ENCODE measurements at regions not wholly inside any gene's neighbourhood (a gene's known extent, or its start where the extent isn't known, plus 50 kb on each side); places are given as distances from the start of the nearest gene placed in this dataset.

- H3K4me3 ChIP-seq (replicated peaks; ENCODE audit: insufficient read depth, low read length) = no peak overlapping the region
- no peak overlapping the region for H3K27ac ChIP-seq (replicated peaks)
- DNase-seq (ENCODE audit: low read depth in 1 of 2, low spot score in 1 of 2) = no peak
- peaks cover 7% of the 10 kb centered on the region for H3K27me3 ChIP-seq (ENCODE audit: insufficient read depth, poor library complexity, severe bottlenecking)
- TF ChIP-seq REST (IDR thresholded peaks at IDR 0.05; ENCODE audit: insufficient replicate concordance, low read depth) (no peak), CTCF (IDR thresholded peaks at IDR 0.05; ENCODE audit: insufficient read depth, low read length) (no peak), POLR2AphosphoS5 (IDR thresholded peaks at IDR 0.05; ENCODE audit: low read depth) (no peak), SPI1 (IDR thresholded peaks at IDR 0.05; ENCODE audit: borderline replicate concordance, low read depth) (no peak), GABPA (IDR thresholded peaks at IDR 0.05; ENCODE audit: low read depth) (no peak)
Observed at GRCh38 chr2:136452528-136452927, 312.8 kb upstream of the THSD7B start.

- Histone ChIP-seq H3K4me3 (replicated peaks; ENCODE audit: insufficient read depth, low read length) (no peak overlapping the region), H3K27ac (replicated peaks) (no peak overlapping the region), H3K27me3 (ENCODE audit: insufficient read depth, poor library complexity, severe bottlenecking) (peaks cover 7% of the 10 kb centered on the region)
- no peak for DNase-seq (ENCODE audit: low read depth in 1 of 2, low spot score in 1 of 2)
- TF ChIP-seq POLR2AphosphoS5 (IDR thresholded peaks at IDR 0.05; ENCODE audit: low read depth) (no peak), REST (IDR thresholded peaks at IDR 0.05; ENCODE audit: insufficient replicate concordance, low read depth) (no peak), SPI1 (IDR thresholded peaks at IDR 0.05; ENCODE audit: borderline replicate concordance, low read depth) (no peak), CTCF (IDR thresholded peaks at IDR 0.05; ENCODE audit: insufficient read depth, low read length) (no peak), GABPA (IDR thresholded peaks at IDR 0.05; ENCODE audit: low read depth) (no peak)
Observed at GRCh38 chr2:136448986-136449780, 316.2 kb upstream of the THSD7B start.

- TF ChIP-seq CTCF (IDR thresholded peaks at IDR 0.05; ENCODE audit: insufficient read depth, low read length) (no peak), GABPA (IDR thresholded peaks at IDR 0.05; ENCODE audit: low read depth) (no peak), POLR2AphosphoS5 (IDR thresholded peaks at IDR 0.05; ENCODE audit: low read depth) (no peak), REST (IDR thresholded peaks at IDR 0.05; ENCODE audit: insufficient replicate concordance, low read depth) (no peak), SPI1 (IDR thresholded peaks at IDR 0.05; ENCODE audit: borderline replicate concordance, low read depth) (no peak)
- DNase-seq (ENCODE audit: low read depth in 1 of 2, low spot score in 1 of 2) = no peak
- Histone ChIP-seq H3K27me3 (ENCODE audit: insufficient read depth, poor library complexity, severe bottlenecking) (peaks cover 7% of the 10 kb centered on the region), H3K4me3 (replicated peaks; ENCODE audit: insufficient read depth, low read length) (no peak overlapping the region), H3K27ac (replicated peaks) (no peak overlapping the region)
Observed at GRCh38 chr2:136448432-136448831, 316.9 kb upstream of the THSD7B start.
